CD4-positive, alpha-beta T cell treated with Interleukin-6 at 100 ng/mL for 8 hours (primary cell): ENCODE measurements at regions not wholly inside any gene's neighbourhood (a gene's known extent, or its start where the extent isn't known, plus 50 kb on each side); places are given as distances from the start of the nearest gene placed in this dataset.

Experiments
- DNase-seq: peaks from one replicate; pipeline ENCODE4 v3.0.0-alpha.2; 2020; ENCODE audit warnings: mixed read lengths, low spot score

DNA sequence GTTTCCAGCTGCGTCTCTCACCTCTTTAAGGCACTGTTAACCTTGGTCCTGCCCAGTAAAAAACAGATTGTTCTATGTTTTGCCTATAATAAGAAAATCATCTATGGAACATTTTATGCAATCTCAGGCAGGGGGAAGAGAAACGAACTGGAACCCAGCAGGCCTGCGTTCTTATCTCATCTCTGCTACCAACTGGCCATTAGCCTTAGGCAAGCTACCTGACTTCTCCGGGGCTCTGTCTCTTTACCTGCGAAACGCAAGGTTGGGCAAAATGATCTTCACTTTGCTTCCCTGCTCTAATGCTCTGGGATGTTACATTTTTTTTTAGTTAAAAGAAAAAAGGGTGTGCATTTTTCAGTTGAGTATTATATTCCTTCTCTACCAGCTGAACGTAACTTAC is 70.5 kb upstream of the WIPF1 start:
- no peak for DNase-seq

GRCh38 chr2:174667250-174667860 is 69.8 kb upstream of the WIPF1 start:
- DNase-seq, result no peak

GRCh38 chr2:174666845-174667244 is 69.2 kb upstream of the WIPF1 start:
- DNase-seq, result no peak

DNA sequence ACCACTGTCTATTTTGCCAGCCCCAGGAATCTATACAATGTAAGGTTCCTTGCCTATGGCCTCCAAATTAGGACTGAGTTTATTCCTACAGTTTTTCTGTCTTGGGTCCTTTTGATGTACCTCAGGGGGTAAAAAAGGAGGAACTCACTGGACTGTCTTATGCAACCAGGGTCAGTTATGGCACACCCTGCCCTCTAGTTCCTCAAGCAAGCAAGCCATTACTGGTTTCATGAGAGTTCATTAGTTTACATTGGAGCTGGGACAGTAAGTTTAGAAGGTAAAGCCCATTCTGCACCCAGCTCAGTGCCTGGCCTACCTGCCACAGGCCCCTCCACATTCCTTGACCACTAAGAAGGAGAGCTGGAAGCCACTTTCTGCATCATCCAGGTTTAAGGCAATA is 68.7 kb upstream of the WIPF1 start:
- DNase-seq, result no peak

- no peak for DNase-seq
These were observed 66.6 kb upstream of the WIPF1 start for GRCh38 chr2:174664084-174664759.

DNA sequence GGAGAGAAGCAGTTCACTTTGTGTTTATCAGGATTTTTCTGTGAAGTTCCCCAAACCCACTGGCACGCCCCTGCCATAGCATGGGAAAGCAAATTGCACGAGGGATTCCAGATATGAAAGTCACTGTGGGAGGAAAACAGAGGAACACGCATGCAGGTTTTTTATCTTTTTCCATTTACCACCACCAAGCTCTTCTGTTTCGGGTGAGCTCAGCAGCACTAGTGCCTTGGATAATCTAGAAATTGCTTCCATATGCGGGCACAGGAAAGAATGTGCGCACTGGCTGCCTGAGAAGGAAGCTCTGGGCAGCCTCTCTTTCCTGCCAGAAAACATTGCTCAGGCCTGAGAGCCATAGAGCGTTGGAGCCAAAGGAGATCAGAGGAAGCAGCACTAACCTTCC is 65.9 kb upstream of the WIPF1 start:
- DNase-seq, result no peak

DNA sequence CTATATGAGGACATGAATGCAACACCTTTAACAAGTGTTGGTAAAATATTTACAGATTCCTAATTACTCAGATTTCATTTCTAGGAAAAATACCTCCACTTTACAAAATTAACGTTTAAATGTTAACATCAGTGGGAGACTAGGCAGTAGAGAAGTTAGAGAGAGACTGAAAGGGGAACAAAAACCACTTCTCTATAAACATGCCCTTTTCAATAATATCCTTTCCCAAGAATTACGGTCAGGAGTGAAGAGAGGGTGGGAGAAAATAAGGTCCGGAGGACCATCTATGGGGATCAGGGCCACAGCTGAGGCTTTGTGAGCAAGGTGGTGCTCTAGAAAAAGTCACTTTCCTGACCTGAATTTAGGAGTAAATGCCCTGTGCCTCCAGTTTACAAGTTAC is 65.3 kb upstream of the WIPF1 start:
- DNase-seq, result no peak

- DNase-seq, result no peak
These were observed 64.9 kb upstream of the WIPF1 start for GRCh38 chr2:174662459-174662858.

- DNase-seq, result no peak
These were observed 63.5 kb upstream of the WIPF1 start for GRCh38 chr2:174660984-174661675.

DNA sequence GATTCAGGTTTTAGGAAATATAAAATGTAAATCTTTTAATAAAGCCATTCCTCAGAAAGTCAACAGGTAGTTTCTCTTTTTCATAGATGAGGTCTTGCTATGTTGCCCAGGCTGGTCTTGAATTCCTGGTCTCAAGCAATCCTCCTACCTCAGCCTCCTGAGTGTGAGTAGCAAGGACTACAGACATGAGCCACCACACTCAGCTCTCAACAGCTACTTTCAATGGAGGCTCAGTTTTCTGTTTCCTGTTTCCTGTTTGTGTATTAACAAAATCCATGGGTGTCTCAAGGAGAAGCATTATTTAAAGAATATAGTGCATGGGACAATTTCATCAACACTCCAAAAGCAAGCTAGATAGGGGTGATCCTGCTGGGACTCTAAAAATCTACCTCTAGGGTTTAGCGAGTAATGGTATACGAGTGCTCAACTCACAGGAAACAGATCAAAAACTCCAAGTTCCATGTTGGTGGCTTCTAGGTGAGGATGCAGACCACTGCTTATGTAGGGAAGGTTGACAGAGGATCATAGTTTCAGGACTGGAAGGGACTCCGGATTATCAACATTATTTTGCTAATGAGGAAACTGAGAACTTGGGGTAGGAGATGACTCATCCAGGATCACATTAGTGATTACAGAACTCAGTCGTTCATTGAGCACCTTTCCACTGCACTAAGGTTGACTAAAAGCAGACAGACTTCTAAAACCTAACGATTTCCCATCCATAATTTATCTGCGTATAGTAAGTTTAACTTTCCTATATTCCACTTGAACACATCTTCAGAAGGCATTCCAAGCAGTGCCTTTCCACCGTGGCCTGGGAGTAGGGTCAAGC is 61.7 kb upstream of the WIPF1 start:
- no peak for DNase-seq

DNA sequence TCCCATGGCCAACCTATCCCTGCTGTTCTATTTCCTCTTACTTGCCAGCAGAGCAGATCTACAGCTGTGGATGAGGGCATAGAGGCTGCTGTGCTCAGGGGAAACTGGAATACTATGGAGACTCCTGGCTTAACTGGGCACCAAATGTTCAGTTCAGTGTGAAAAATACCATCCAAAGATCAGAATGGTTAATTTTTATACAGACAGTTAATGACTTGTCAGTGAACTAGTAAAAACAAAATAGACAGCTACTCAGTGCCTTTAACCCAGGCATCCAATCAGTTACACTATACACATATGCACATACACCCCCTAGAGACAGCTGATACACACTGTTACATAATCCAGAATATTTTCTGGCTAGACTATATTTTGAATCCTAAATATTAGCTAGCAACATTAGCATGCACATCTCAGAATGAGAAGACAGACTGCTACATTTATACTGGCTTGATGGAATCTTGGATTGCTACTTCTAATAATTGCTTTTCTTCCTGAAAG is 59.1 kb upstream of the WIPF1 start:
- DNase-seq, result no peak

GRCh38 chr2:174656035-174656434 is 58.4 kb upstream of the WIPF1 start:
- DNase-seq, result no peak

- no peak for DNase-seq
These were observed 56.9 kb upstream of the WIPF1 start for GRCh38 chr2:174654419-174654941.

GRCh38 chr2:174648896-174649295 is 51.3 kb upstream of the WIPF1 start:
- DNase-seq, result no peak
